GM23248 (cell line): ENCODE measurements at regions not wholly inside any gene's neighbourhood (a gene's known extent, or its start where the extent isn't known, plus 50 kb on each side); places are given as distances from the start of the nearest gene placed in this dataset.

Experiments
- EZH2 ChIP-seq: fragments of 200-600 bp; sonication (generic); IDR thresholded peaks from 2 replicates; pipeline ENCODE4 v1.6.1; 2018; ENCODE audit warnings: antibody characterized with exemption, mild to moderate bottlenecking; ENCODE audit not compliant: insufficient read depth, poor library complexity, severe bottlenecking
- EZH2phosphoT487 ChIP-seq: fragments of 200-600 bp; sonication (generic); IDR thresholded peaks from 2 replicates; pipeline ENCODE4 v1.6.1; 2018; ENCODE audit warnings: antibody characterized with exemption, moderate library complexity, mild to moderate bottlenecking, low read depth; ENCODE audit not compliant: insufficient read depth

DNA sequence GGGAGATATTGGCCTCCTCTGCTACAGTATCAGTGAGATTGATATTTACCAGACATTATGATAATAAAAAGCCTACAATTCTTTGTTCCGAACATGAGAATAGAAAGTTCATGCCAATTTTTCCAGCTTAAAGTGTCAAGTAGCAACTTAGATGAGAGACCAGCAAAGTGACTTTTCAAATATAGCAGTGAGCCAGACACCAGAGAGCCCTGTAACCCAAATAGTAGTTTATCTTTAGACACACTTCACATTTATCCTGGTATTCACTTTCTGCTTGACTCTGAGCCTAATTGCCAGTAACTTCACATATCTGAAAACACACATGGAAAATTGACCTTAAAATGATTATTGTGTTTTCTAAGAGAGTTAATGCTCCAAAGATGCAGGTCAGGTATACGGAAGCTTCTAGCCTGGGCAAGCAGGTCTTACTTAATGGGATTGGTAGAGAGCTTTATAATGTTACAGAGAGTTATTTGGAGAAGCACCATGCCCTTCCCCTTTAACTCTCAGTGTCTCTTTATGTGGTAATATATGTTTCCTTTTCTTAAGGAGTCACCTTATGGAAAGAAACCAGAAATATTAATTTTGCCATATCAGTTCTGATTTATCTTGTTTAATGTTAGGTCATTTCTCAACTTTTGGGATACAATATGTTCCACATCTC, 852.3 kb upstream of the CHORDC1 start:
- TF ChIP-seq EZH2 (no peak), EZH2phosphoT487 (no peak)
